GM12878 (cell line): ENCODE measurements at regions not wholly inside any gene's neighbourhood (a gene's known extent, or its start where the extent isn't known, plus 50 kb on each side); places are given as distances from the start of the nearest gene placed in this dataset.

ENCODE experiments used
- ATAC-seq: fragments of 200-7000 bp; cut with Tn5 transposase; 3 replicates; pipeline ENCODE4 v1.9.1; 2020; ENCODE audit warnings: mild to moderate bottlenecking, moderate library complexity
- BruUV-seq: library from RNA; stranded (reverse); fragments of 400-500 nt; replicated peaks from 2 replicates; lab custom pipeline; 2021; lab: Mats Ljungman, UMichigan
- CTCF ChIA-PET: fragments of 300-600 bp; sonication (Branson Sonifier 250); formaldehyde crosslinking; extraction: SDS; loops from one replicate; lab custom pipeline; 2021; ENCODE audit warnings: inconsistent platforms; lab: Yijun Ruan, JAX
- POLR2A ChIA-PET: fragments of 350-600 bp; formaldehyde crosslinking; extraction: SDS; loops from one replicate; lab custom pipeline; 2021; ENCODE audit warnings: inconsistent platforms; lab: Charles Lee
- RAD21 ChIA-PET: fragments of 300-600 bp; sonication (Branson Sonifier 250); formaldehyde crosslinking; loops from one replicate; lab custom pipeline; 2023; ENCODE audit warnings: antibody characterized with exemption; ENCODE audit not compliant: unreplicated experiment; lab: Charles Lee
- SMC1A ChIA-PET: fragments of 300-600 bp; sonication (Branson Sonifier 250); formaldehyde crosslinking; loops from one replicate; lab custom pipeline; 2023; ENCODE audit not compliant: unreplicated experiment, uncharacterized antibody; lab: Charles Lee
- DNase-seq: peaks from one replicate; pipeline ENCODE4 v3.0.0-alpha.2; 2011; ENCODE audit warnings: low read depth, low spot score
- FAIRE-seq: peaks from 3 replicates; lab custom pipeline; 2011; peaks lifted over from hg19 to GRCh38; lab: Jason Lieb, UNC
- H2AFZ ChIP-seq: 2 replicates; pipeline ENCODE4 v1.6.0; 2011; ENCODE audit warnings: low read depth, low read length, control low read depth; ENCODE audit not compliant: control insufficient read depth
- H3K27ac ChIP-seq: 2 replicates; pipeline ENCODE4 v1.5.1; 2011; ENCODE audit warnings: control low read depth; ENCODE audit not compliant: control insufficient read depth, insufficient read depth
- H3K27me3 ChIP-seq, 2 experiments: replicated peaks in 1 of 2; 2 replicates each; pipeline versions ENCODE4 v1.6.0 to v1.6.1; 2011; ENCODE audit warnings: low read length in 1 of 2; ENCODE audit not compliant: control insufficient read depth in 2 of 2, insufficient read depth in 2 of 2
- H3K36me3 ChIP-seq, 2 experiments: 2 replicates each; pipeline ENCODE4 v1.5.1; 2011; ENCODE audit warnings: low read length in 1 of 2; ENCODE audit not compliant: control insufficient read depth in 2 of 2, insufficient read depth in 2 of 2
- H3K4me1 ChIP-seq: 2 replicates; pipeline ENCODE4 v1.6.1; 2011; ENCODE audit warnings: mild to moderate bottlenecking, low read length, moderate library complexity, mixed read lengths; ENCODE audit not compliant: control insufficient read depth, insufficient read depth
- H3K4me2 ChIP-seq: 2 replicates; pipeline ENCODE4 v1.6.0; 2011; ENCODE audit warnings: control low read depth; ENCODE audit not compliant: control insufficient read depth, insufficient read depth
- H3K4me3 ChIP-seq: fragments of 200-600 bp; sonication (generic); 2 replicates; pipeline ENCODE4 v1.5.1; 2016
- H3K79me2 ChIP-seq: 2 replicates; pipeline ENCODE4 v1.6.0; 2011; ENCODE audit warnings: low read length; ENCODE audit not compliant: control insufficient read depth, insufficient read depth
- H3K9ac ChIP-seq: 2 replicates; pipeline ENCODE4 v1.8.0; 2011; ENCODE audit warnings: low read length, control low read depth, mixed read lengths; ENCODE audit not compliant: control insufficient read depth, insufficient read depth
- H3K9me3 ChIP-seq: replicated peaks from 3 replicates; pipeline ENCODE4 v1.5.1; 2011; ENCODE audit warnings: mild to moderate bottlenecking, low read length; ENCODE audit not compliant: control insufficient read depth, insufficient read depth
- H4K20me1 ChIP-seq: 2 replicates; pipeline ENCODE4 v1.6.0; 2011; ENCODE audit not compliant: control insufficient read depth, insufficient read depth
- BACH1 ChIP-seq: fragments of 450-650 bp; IDR thresholded peaks from 2 replicates; pipeline ENCODE4 v1.6.1; 2017; ENCODE audit warnings: mild to moderate bottlenecking, borderline replicate concordance
- BMI1 ChIP-seq: fragments of 450-650 bp; IDR thresholded peaks from 2 replicates; pipeline ENCODE4 v1.6.1; 2016; ENCODE audit warnings: mild to moderate bottlenecking, moderate library complexity, borderline replicate concordance
- CBX5 ChIP-seq: sonication (generic); IDR thresholded peaks from 2 replicates; pipeline ENCODE4 v1.6.1; 2016; ENCODE audit warnings: low read depth, moderate library complexity, mild to moderate bottlenecking, inconsistent platforms
- EP300 ChIP-seq, 2 experiments: fragments of 150-350 bp in 1 of 2; IDR thresholded peaks; 2 replicates each; pipeline ENCODE4 v1.6.1; 2011 to 2012; ENCODE audit warnings: low read depth in 2 of 2, low read length in 2 of 2, borderline replicate concordance in 1 of 2, improper control_type of control experiment in 1 of 2, inconsistent platforms in 1 of 2; ENCODE audit not compliant: control insufficient read depth in 1 of 2
- FOS ChIP-seq: IDR thresholded peaks from 3 replicates; pipeline ENCODE4 v1.6.1; 2011; ENCODE audit warnings: borderline replicate concordance; ENCODE audit not compliant: insufficient read length; ENCODE audit errors: extremely low read depth
- HDAC2 ChIP-seq: fragments of 200-600 bp; sonication (generic); IDR thresholded peaks from 2 replicates; pipeline ENCODE4 v1.6.1; 2017
- KLF5 ChIP-seq: fragments of 450-650 bp; IDR thresholded peaks from 2 replicates; pipeline ENCODE4 v1.6.1; 2014; ENCODE audit warnings: mild to moderate bottlenecking; ENCODE audit not compliant: partially characterized antibody
- LARP7 ChIP-seq: fragments of 450-650 bp; IDR thresholded peaks from 2 replicates; pipeline ENCODE4 v1.6.1; 2017; ENCODE audit warnings: mild to moderate bottlenecking
- NFXL1 ChIP-seq: fragments of 450-650 bp; IDR thresholded peaks from 2 replicates; pipeline ENCODE4 v1.6.1; 2017; ENCODE audit warnings: antibody characterized with exemption, mild to moderate bottlenecking, borderline replicate concordance
- NR2F1 ChIP-seq: fragments of 450-650 bp; conservative IDR thresholded peaks from 2 replicates; pipeline ENCODE4 v1.6.1; 2017; ENCODE audit warnings: mild to moderate bottlenecking
- POLR2A ChIP-seq: IDR thresholded peaks from 2 replicates; pipeline ENCODE4 v1.6.1; 2011; ENCODE audit warnings: low read depth, mild to moderate bottlenecking, low read length
- POLR2AphosphoS5 ChIP-seq: IDR thresholded peaks from 2 replicates; pipeline ENCODE4 v1.6.1; 2011; ENCODE audit warnings: mild to moderate bottlenecking, low read length, inconsistent platforms
- POU2F2 ChIP-seq: IDR thresholded peaks from 3 replicates; pipeline ENCODE4 v1.6.1; 2011; ENCODE audit warnings: low read depth, mild to moderate bottlenecking, low read length, borderline replicate concordance
- REST ChIP-seq: IDR thresholded peaks from 2 replicates; pipeline ENCODE4 v1.6.1; 2012; ENCODE audit warnings: mild to moderate bottlenecking, low read depth, low read length
- WGBS: methylation state at CpG from one replicate; pipeline ENCODE4 v1.1.6; 2016; ENCODE audit warnings: low lambda C conversion rate; ENCODE audit not compliant: insufficient replicate concordance, insufficient coverage; ENCODE audit errors: missing lambda C conversion rate; 5-methylcytosine and 5-hydroxymethylcytosine counted together
- in situ Hi-C: fragments of 300-500 bp; cut with MboI; formaldehyde crosslinking; loops from 9 replicates; pipeline ENCODE4 v1.14.3; 2018; ENCODE audit warnings: mixed read lengths
- intact Hi-C: fragments of 100-400 bp; cut with micrococcal nuclease; formaldehyde crosslinking; loops from one replicate; pipeline ENCODE4 v1.14.2; 2022; ENCODE audit not compliant: unreplicated experiment
- TF ChIP-seq, protein P1 (sequence below): fragments of 450-650 bp; IDR thresholded peaks from 2 replicates; pipeline ENCODE4 v1.6.1; 2017; ENCODE audit warnings: borderline replicate concordance

- Histone ChIP-seq H3K4me3 (no peak overlapping the region), H3K27ac (no peak overlapping the region), H2AFZ (no peak overlapping the region), H3K4me1 (no peaks in the 10 kb centered on the region), H3K9me3 (no peaks in the 10 kb centered on the region), H3K79me2 (no peaks in the 10 kb centered on the region), H3K4me2 (no peak overlapping the region), H3K9ac (no peak overlapping the region), H3K36me3 (no peaks in the 10 kb centered on the region), H3K27me3 (no peaks in the 10 kb centered on the region), H4K20me1 (no peaks in the 10 kb centered on the region)
- FAIRE-seq (no peak), ATAC-seq (no peak), DNase-seq (no peak)
- SMC1A ChIA-PET, result no interaction called here
- in situ Hi-C loops, result no loop called here
- BruUV-seq, result no TSS peak
- intact Hi-C loops, result no loop called here
- WGBS, result 28% methylated on average over 1 of the region's 1 CpG
- CTCF ChIA-PET, result no interaction called here
- TF ChIP-seq, protein P1, sequence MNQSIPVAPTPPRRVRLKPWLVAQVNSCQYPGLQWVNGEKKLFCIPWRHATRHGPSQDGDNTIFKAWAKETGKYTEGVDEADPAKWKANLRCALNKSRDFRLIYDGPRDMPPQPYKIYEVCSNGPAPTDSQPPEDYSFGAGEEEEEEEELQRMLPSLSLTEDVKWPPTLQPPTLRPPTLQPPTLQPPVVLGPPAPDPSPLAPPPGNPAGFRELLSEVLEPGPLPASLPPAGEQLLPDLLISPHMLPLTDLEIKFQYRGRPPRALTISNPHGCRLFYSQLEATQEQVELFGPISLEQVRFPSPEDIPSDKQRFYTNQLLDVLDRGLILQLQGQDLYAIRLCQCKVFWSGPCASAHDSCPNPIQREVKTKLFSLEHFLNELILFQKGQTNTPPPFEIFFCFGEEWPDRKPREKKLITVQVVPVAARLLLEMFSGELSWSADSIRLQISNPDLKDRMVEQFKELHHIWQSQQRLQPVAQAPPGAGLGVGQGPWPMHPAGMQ, result no peak
- TF ChIP-seq LARP7 (no peak), BMI1 (no peak), BACH1 (no peak), POLR2A (no peak), NFXL1 (no peak), EP300 (IDR thresholded peaks at IDR 0.05; ENCODE audit: borderline replicate concordance in 1 of 2, control insufficient read depth in 1 of 2, low read depth in 2 of 2, low read length in 2 of 2) (no peak), HDAC2 (no peak), POU2F2 (no peak), FOS (no peak), REST (no peak), NR2F1 (no peak), POLR2AphosphoS5 (no peak), CBX5 (no peak), KLF5 (no peak)
- RAD21 ChIA-PET, result no interaction called here
- POLR2A ChIA-PET, result no interaction called here
These were observed 287.5 kb upstream of the NPVF start for GRCh38 chr7:25515633-25516275.
